HG03196 (cell line): ENCODE measurements at regions not wholly inside any gene's neighbourhood (a gene's known extent, or its start where the extent isn't known, plus 50 kb on each side); places are given as distances from the start of the nearest gene placed in this dataset.

Experiments
- ATAC-seq: cut with Tn5 transposase; IDR thresholded peaks from one replicate; pipeline ENCODE4 v1.9.1; 2021; ENCODE audit not compliant: unreplicated experiment

GRCh38 chr5:82406205-82406773, 128.1 kb upstream of the RPS23 start:
- no peak for ATAC-seq

- no peak for ATAC-seq
These were observed 127.6 kb upstream of the RPS23 start for GRCh38 chr5:82405618-82406204.

GRCh38 chr5:82405161-82405560, 127.0 kb upstream of the RPS23 start:
- no peak for ATAC-seq

- ATAC-seq: no peak
These were observed 126.3 kb upstream of the RPS23 start for GRCh38 chr5:82404382-82404945.

- no peak for ATAC-seq
These were observed 125.6 kb upstream of the RPS23 start for GRCh38 chr5:82403724-82404123.

GRCh38 chr5:82403026-82403425, 124.9 kb upstream of the RPS23 start:
- no peak for ATAC-seq

GRCh38 chr5:82399111-82399510, 121.0 kb upstream of the RPS23 start:
- ATAC-seq: no peak

GRCh38 chr5:82397741-82398320, 119.7 kb upstream of the RPS23 start:
- no peak for ATAC-seq

GRCh38 chr5:82396871-82397514, 118.8 kb upstream of the RPS23 start:
- no peak for ATAC-seq

- ATAC-seq: no peak
These were observed 118.2 kb upstream of the RPS23 start for GRCh38 chr5:82396396-82396795.

GRCh38 chr5:82393951-82394350, 115.8 kb upstream of the RPS23 start:
- no peak for ATAC-seq

- no peak for ATAC-seq
These were observed 111.9 kb upstream of the RPS23 start for GRCh38 chr5:82390088-82390487.

GRCh38 chr5:82389347-82389746, 111.2 kb upstream of the RPS23 start:
- no peak for ATAC-seq

GRCh38 chr5:82388181-82388580, 110.0 kb upstream of the RPS23 start:
- ATAC-seq: no peak

GRCh38 chr5:82387819-82388166, 109.6 kb upstream of the RPS23 start:
- ATAC-seq: no peak

GRCh38 chr5:82387001-82387818, 109.1 kb upstream of the RPS23 start:
- ATAC-seq: no peak

GRCh38 chr5:82386576-82386975, 108.4 kb upstream of the RPS23 start:
- ATAC-seq: no peak

- ATAC-seq: no peak
These were observed 106.0 kb upstream of the RPS23 start for GRCh38 chr5:82384034-82384750.

GRCh38 chr5:82381591-82381990, 103.4 kb upstream of the RPS23 start:
- no peak for ATAC-seq

- ATAC-seq: no peak
These were observed 98.2 kb upstream of the RPS23 start for GRCh38 chr5:82376307-82376706.
